ENCODE measurements at regions not wholly inside any gene's neighbourhood (a gene's known extent, or its start where the extent isn't known, plus 50 kb on each side); places are given as distances from the start of the nearest gene placed in this dataset.

GRCh38 chr5:24331531-24331930 is 313.2 kb downstream of the CDH10 start:
- H3K27me3 ChIP-seq = no peaks in the 10 kb centered on the region
- no peak for DNase-seq

GRCh38 chr5:24347158-24347557 is 297.6 kb downstream of the CDH10 start:
- WGBS, 2 donors = 49 to 59% methylated on average over 2 of the region's 2 CpGs
- no peak for DNase-seq
- intact Hi-C loops (cut with DNase I) = no loop called here
- H3K9me3 ChIP-seq = no peaks in the 10 kb centered on the region
- H3K4me3 ChIP-seq = no peak overlapping the region
- TF ChIP-seq CTCF (IDR thresholded peaks at IDR 0.05) (no peak), POLR2A (IDR thresholded peaks at IDR 0.05) (no peak)
- H3K4me1 ChIP-seq = no peaks in the 10 kb centered on the region
- H3K27ac ChIP-seq = no peak overlapping the region
- H3K27me3 ChIP-seq = no peaks in the 10 kb centered on the region
- no peaks in the 10 kb centered on the region for H3K36me3 ChIP-seq

More at GRCh38 chr5:24331531-24331930, 313.2 kb downstream of the CDH10 start:
- Histone ChIP-seq H3K27ac (no peak overlapping the region), H3K9me3 (peaks cover 0 to 5% (median 2%) of the 10 kb centered on the region in 3 donors), H3K4me3 (no peak overlapping the region), H3K4me1 (no peaks in the 10 kb centered on the region), H3K36me3 (no peaks in the 10 kb centered on the region)
- TF ChIP-seq CTCF (IDR thresholded peaks at IDR 0.05) (no peak), POLR2A (IDR thresholded peaks at IDR 0.05) (no peak)
- intact Hi-C loops (cut with DNase I) = no loop called here

- Histone ChIP-seq H3K27me3 (no peaks in the 10 kb centered on the region), H3K4me3 (no peak overlapping the region), H3K36me3 (no peaks in the 10 kb centered on the region), H3K4me1 (no peaks in the 10 kb centered on the region), H3K27ac (no peak overlapping the region), H3K9me3 (no peaks in the 10 kb centered on the region)
- intact Hi-C loops (cut with DNase I) = no loop called here
- DNase-seq = no peak
- 61 to 67% methylated on average over 3 to 7 of the region's 7 CpGs for WGBS, 2 donors
- TF ChIP-seq POLR2A (IDR thresholded peaks at IDR 0.05) (no peak), CTCF (IDR thresholded peaks at IDR 0.05) (no peak)
Observed at GRCh38 chr5:24351285-24351684, 293.5 kb downstream of the CDH10 start.

- H3K27me3 ChIP-seq = no peaks in the 10 kb centered on the region
- WGBS, 2 donors = 88 to 94% methylated on average over 2 of the region's 2 CpGs
- TF ChIP-seq POLR2A (IDR thresholded peaks at IDR 0.05) = no peak
- TF ChIP-seq CTCF (IDR thresholded peaks at IDR 0.05) = no peak
- intact Hi-C loops (cut with DNase I) = no loop called here
- no peak for DNase-seq
- no peak overlapping the region for H3K27ac ChIP-seq
- no peak overlapping the region for H3K4me3 ChIP-seq
- no peaks in the 10 kb centered on the region for H3K4me1 ChIP-seq
- H3K36me3 ChIP-seq = no peaks in the 10 kb centered on the region
- H3K9me3 ChIP-seq = no peaks in the 10 kb centered on the region
Observed at GRCh38 chr5:24353016-24353415, 291.8 kb downstream of the CDH10 start.

- no peaks in the 10 kb centered on the region for H3K36me3 ChIP-seq
- no peaks in the 10 kb centered on the region for H3K9me3 ChIP-seq
- no peak for DNase-seq
- H3K27ac ChIP-seq = no peak overlapping the region
- H3K4me3 ChIP-seq = no peak overlapping the region
- no peaks in the 10 kb centered on the region for H3K27me3 ChIP-seq
- intact Hi-C loops (cut with DNase I) = no loop called here
- H3K4me1 ChIP-seq = no peaks in the 10 kb centered on the region
- TF ChIP-seq POLR2A (IDR thresholded peaks at IDR 0.05) (no peak), CTCF (IDR thresholded peaks at IDR 0.05) (no peak)
Observed at GRCh38 chr5:24353611-24354010, 291.2 kb downstream of the CDH10 start.
